Germinal center (tissue), 1 donor: ENCODE measurements at regions not wholly inside any gene's neighbourhood (a gene's known extent, or its start where the extent isn't known, plus 50 kb on each side); places are given as distances from the start of the nearest gene placed in this dataset.

Experiments
- DNase-seq: peaks from one replicate; pipeline ENCODE4 v3.0.0; 2012; ENCODE audit warnings: mixed read lengths, low spot score

DNA sequence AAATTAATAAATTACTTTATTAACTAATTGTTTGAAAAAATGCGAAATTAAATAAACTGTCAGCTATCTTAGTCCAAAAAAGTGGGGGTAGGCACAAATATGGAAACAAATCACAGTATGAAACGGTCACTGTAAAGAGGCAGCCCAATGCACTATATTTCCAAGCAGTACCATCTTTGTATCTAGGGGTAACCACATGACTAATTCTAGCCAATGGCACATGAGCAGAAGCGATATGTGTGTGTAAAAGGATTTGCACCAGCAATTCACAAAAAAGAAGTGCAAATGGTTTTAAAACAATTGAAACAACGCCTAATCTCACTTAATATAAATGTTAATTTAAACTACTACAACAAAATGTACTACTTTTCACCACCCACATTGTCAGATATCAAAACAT is 129.5 kb upstream of the PRNP start:
- no peak for DNase-seq

DNA sequence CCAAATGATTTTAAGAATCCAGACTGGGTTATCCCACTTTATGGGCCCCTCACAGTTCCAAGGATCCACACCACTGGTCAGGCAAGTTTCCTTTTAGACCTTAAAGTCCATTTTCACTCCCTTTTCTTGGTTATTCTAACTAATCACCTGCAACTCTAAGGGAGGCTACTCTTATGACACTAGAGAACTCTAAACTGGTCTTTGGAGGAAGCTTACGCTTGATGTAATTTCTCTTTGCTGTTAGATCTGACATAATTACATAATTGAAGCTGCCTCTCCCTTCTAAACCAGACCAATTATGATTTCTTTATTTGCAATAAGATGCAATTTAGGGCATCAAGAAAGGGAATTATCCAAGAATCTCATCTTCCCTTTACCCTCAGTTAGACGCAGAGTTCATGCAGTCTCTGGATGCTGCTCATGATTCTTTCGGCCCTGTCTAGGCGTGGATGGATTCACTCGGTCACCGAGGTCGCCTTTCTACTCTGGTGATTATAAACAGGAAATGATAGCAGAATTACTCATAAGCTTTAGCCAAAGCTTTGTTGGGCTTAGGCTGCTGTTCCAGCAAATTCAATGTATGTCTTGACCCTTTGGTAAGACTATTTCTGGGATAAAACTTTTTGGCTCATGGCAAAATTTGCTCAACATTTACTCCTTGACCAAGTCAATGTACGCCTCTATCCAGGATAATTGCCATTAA is 130.9 kb upstream of the PRNP start:
- DNase-seq, result no peak

DNA sequence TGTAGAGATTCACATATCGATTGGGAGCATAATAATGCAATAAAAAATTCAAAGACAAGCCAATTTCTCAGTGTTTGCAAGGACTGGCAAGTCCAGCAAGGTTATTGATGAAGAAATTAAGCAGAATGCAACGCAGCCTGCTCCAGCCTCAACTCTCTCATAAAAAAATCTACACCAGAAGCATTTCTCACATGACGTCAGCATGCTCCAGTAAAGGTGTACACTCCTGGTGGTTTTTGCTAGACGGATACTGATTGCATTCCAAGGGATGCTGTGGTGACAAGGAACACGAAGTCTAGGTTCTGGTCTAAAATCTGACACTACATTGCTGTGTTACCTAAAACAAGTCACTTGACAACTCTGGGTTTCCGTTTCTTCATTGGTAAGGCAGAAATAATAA is 131.9 kb upstream of the PRNP start:
- DNase-seq, result no peak

DNA sequence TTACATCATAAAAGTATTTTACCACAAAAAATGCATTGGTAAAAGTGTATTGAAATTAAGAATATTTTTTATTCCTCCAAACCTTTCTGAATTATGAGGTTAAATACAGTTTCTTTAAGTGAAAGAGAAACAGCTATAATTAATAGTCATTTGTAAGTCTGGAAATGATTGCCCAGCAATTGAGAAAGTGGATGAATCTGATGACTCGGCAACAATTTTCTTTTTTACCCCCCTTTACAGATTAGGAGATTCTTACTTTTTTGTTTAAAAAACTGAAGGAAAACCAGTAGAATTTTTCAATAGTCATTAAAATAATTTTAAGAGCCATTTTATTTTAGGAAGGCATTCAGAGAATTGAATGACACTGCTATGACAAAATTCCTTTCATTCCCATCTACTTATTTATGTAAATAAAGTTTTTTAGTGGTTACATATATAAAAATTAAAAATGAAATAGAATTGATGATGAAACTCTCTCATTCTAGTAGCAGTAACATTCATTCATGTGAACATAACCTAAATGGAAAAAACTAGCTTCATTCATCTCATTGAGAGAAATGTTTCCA is 134.1 kb upstream of the PRNP start:
- no peak for DNase-seq

DNA sequence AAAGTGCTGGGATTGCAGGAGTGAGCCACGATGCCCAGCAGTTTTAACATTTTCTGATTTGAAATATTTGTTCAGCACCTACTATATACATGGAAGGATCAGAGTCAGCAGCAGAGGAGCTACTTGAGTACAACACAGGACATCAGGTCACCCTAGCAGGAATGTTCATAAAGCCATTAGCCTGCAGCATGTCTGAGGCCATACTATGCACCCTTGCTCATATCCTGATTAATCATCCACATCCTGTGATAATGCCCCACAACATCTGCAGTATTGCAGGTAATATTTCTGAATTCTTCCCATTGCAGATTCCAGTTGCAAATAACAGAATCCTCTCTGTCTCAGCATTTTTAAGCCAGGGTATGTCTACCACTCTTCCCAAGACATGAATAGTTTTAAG is 135.5 kb upstream of the PRNP start:
- DNase-seq, result no peak

DNA sequence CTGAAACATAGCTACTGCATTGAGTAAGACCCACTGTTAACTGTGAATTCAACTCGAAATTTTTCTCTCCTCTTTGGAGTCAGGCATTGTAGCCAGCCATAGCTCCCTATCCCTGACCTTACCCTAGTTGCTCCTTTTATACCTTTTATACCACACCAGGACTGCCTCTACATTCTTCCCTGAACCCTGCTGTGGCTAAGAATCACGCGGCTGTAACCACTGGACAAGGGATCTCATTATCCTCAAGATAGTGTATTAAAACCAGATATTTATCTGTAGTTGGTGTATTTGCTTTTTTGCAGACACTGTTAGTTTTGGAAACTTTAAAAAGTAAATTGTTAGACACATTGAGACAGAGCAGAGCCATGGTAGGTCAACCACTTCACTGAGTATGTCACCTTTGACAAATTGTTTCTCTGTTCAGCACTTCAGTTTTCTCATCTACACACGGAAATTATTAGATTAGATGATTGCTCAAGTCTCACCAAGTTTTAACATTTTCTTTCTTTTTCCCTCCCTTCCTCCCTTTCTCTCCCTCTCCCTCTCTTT is 136.5 kb upstream of the PRNP start:
- no peak for DNase-seq

DNA sequence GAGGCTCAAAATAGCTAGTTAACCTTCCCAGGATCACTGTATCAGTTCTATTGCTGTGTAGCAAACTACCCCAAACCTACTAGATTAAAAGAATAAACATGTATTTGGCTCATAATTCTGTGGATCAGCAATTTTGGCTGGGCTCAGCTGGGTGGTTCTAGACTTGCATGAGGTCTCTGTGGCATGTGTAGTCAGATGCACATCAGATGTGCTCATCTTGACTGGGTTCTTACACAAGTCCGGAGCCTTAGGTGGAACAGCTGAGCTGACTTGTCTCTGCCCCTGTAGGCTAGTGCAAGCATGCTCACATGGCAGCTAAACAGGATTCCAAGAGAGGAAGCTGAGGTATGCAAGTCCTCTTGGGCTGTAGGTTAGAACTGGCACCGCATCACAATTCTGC is 137.7 kb upstream of the PRNP start:
- DNase-seq, result no peak

DNA sequence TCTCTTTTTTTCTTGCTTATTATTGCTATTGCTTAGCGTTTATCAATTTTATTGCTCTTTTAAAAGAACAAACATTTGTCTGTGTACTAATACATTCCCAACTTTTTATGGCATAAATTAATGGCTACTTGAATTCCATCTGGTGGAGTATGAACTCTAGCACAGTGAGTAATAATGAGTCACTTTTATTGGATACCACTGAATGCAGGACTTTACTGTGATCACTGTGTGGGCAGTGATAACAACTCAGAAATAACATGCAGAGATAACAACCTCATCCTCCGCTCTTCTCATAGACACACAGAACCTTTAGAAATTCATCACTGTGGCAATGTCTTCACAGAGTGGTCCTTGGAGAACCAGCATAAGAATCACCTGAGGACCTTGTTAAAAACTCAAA is 139.5 kb upstream of the PRNP start:
- no peak for DNase-seq

DNA sequence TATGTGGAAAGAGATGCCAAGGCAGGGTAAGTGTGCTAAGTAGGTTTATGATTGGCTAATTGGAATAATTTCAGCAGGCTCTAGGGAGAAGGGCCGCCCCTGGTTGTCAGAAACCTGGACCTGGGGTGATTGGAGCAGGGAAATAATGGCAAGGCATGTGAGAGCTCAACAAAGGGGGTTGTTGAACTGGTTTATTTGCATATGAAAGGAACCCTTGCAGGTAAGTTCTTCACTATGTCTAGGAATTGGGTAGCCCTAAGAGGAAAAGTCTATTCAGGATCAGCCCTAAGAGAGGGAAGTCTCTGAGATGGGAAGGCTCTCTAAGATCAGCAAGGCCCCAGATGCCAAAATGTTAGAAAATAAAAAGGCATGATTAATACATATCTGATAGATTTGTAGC is 139.9 kb upstream of the PRNP start:
- DNase-seq, result no peak

DNA sequence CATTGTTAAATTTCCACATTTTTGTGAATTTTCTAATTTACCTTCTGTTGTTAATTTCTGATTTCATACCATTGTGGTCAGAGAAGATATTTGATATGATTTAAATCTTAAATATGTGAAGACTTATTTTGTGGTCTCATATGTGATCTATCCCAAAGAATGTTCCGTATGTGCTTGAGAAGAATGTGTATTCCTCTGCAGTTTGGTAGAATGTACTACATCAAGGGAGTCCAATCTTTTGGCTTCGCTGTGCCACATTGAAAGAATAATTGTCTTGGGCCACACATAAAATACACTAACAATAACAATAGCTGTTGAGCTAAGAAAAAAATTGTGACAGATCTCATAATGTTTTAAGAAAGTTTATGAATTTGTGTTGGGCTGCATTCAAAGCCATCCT is 140.7 kb upstream of the PRNP start:
- no peak for DNase-seq

DNA sequence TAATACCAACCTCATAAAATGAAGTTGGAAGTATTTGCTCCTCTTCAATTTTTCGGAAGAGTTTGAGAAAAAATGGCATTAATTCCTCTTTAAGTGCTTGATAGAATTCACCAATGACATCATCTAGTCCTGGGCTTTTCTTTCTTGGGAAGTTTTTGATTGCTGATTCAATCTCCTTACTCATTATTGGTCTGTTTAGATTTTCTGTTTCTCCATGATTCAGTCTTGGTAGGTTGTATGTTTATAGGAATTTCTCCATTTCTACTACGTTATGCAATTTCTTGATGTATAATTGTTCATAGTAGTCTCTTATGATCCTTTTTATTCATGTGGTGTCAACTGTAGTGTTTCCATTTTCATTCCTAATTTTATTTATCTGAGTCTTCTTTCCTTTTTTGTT is 141.5 kb upstream of the PRNP start:
- no peak for DNase-seq

DNA sequence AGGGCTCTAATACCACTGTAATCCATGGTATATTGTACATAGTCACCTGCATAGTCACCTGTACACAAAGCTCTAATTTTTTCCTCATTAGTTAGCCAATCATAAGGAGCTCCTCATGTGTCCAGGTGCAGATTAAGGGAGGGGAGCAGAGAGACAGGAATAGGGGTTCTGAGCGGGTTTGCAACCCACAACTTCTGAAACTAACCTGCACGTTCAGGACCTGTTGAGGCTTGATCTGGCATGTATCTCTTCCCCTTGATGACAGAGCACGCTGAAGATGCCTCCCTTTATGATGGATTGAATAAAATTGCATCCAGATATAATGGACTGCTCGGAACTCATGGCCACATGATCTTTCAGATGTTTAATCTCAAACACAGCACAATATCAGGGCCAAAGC is 144.0 kb upstream of the PRNP start:
- DNase-seq, result no peak

DNA sequence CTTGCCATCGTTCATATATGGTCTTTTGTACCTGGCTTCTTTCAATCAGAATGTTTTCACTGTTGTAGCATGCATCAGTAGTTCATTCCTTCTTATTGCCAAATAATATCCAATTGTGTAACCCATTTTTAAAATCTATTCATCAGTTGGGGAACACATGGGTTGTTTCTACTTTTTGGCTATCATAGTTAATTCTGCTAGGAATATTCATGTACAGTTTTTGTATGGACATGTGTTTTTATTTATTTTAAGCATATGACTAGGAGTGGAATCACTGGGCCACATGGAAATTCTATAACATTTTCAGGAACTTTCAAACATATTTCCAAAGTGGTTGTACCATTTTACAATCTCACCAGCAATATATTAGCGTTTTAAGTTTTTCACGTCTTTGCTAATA is 151.9 kb upstream of the PRNP start:
- DNase-seq, result no peak

DNA sequence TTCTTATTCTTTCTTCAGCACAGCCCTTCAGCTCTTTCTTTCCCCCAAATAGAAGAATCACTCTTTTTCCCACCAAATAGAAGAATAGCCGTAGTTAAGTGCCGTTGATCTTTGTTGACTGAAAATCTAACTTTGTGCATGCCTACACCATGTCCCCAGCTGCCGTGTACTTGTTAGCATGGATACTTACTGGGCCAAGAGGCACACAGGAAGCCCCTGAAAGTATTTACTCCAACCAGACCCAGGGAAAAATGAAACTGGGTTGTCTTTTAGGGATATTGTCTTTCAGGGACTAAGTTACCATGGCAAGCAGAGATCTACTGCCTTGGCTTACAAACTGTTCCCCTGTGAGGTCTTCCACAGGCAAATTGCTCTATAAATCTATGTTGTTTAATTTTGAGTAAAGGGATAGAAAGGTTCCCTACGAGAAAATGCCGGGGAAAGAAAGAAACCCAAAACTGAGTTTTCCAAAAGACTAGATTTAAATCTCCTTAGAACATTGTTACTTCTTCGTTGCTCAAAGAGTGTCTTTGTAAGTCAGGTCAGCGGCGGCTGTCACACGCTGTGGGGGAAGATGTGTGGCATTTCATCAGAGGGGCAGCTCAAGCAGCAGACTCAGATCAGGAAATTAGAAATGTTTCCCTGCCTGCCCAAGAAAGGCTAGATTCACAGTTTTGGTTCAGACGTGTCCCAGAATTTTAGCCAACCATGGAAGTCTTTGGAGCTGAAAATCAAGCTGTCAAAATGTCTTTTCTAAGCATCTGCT is 152.7 kb upstream of the PRNP start:
- DNase-seq, result no peak

DNA sequence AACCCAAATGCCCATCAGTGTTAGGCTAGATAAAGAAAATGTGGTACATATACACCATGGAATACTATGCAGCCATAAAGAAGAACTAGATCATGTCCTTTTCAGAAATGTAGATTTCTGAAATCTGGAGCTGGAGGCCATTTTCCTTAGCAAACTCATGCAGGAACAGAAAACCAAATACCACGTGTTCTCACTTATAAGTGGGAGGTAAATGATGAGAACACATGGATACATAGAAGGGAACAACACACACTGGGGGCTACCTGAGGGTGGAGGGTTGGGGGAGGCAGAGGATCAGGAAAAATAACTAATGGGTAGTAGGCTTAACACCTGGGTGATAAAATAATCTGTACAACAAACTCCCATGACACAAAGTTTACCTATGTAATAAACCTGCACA is 153.5 kb upstream of the PRNP start:
- no peak for DNase-seq

DNA sequence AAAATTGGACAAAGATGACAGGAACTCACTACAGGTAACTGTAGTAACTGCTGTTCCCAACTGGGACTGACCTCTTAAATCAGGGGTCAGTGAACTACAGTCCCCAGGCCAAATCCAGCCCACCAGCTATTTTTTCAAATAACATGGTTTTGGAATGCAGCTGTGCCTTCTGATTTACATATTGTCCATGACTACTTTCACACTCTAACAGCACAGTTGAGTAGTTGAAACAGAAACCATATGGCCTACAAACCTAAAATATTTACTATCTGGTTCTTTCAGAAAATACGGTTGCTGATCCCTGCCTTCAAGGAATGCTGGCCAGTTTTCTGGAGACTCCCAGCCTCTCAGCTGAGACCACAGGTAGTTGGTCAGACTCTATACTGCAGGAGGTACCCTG is 161.5 kb upstream of the PRNP start:
- no peak for DNase-seq

DNA sequence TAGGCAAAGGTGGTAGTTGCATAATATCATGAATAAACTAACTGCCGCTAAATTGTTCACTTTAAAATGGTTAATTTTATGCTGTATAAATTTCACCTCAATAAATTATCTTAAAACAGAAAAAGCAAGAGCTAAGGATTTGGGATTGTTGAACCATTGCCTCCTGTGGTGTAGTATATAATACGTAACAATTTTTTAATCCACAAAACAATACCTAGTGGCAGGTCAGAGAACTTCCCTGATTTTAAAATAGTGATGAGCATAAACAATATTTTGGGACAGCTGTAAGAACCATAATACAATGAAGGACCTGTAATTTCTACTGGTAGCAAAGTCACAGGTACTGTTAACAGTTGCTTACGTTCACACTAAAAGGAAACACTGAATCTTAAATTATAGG is 161.9 kb upstream of the PRNP start:
- DNase-seq, result no peak

DNA sequence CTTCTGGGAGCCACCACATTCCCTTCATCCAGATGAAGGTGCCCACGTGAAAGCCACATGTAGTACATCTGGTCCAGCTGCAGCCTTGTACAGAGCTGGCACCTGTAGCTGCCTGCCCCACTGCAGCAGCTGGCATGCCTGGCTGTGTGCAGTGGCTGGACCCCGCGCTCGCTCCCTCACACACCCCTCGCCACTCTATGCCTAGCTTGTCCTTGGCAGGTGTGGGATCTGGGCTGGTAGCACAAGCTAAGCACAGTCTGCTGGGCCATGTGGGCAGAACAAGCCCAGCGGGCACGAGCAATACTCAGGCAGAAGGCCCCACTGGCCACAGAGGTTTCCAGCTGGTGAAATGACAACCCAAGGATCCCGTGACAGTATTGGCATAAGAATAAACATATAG is 163.9 kb upstream of the PRNP start:
- no peak for DNase-seq

DNA sequence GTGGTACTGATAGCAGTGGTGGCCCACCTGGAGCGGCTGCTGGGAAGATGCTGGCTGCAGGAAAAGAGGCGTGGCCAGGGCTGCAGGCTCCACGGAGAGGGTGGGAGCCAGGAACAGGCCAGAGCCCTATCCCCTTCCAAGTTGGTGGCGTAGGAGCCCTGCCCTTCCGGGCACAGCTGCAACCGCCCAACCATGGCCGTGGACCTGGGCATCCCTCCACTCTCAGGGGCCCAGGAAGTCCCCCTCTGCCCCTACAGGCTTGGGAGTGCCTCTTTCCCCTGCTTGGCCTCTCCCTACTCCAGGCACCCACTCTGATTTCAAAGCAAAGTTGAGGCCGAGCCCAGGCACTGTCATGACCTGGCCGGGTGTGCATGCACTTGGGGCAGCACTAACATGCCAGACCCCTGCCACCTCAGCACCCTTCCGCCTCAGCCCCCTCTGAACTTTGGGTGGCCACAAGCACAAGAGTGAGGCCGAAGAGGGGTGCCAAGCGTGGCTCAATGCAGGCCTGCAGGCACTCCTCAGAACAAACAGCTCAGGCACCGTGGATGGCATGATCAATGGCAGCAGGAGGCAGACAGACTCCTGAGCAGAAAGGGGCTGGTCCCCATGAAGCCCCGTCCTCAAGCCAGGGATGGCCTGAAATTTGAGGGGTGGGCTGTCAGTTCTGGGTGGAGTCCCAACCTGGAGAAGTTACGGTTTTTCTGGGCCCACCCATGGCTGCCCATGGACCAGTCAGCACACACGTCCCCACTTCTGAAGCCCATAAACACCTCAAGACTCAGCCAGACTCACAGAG is 164.9 kb upstream of the PRNP start:
- DNase-seq, result no peak

DNA sequence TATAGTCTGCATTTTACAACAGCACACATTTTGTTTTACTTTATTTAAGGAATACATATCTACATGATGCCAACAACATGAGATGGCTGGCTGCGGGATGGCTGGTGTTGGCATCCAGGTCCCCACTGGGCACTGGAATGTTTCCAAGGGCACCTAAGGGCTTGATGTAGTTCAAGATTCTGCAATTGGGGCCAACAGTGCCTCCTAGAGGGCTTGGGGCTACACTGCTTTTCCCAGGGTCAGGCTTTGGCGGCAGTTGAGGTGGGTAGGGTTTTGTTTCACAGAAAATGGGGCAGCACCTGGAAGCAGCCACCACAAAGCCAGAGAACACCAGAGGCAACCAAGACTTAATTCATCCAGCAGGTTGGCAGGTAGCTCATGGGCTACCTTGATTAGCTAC is 166.7 kb upstream of the PRNP start:
- DNase-seq, result peak; percentile 24

DNA sequence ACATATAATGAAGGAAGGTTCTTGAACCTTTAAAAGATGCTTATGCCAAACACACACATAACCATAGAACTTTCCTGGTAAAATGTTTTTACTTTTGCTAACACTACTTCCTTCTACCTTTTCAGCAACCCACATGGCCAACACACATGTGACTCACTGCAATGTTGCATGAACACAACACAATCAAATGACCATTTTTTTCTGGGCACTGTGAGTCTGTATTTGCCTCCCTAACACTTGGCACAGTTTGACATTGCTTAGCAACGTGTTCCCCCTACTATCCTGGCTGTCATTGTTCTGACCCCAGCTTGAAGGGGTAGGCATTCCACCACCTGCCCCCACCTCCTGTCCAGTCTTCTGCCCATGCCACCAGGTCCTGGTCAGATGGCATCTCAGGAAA is 169.4 kb upstream of the PRNP start:
- no peak for DNase-seq

DNA sequence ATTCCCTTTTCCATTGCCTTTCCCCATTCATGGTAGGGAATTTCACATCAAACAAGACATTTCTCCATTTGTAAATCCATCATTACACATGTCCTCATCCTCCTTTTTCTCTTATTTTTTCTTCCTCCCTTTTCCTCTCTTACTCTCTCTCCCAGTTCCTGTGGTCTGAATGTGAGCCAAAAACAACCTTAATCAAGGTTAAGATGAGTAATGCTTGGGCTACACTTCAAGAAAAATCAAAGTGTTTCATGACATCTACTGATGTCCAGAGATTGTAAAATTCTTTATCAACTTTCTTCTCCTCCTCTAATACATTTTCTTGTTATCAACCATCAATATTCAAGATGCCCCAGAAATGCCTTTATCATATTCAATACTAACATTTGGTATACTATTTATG is 172.5 kb upstream of the PRNP start:
- DNase-seq, result no peak
